Lower leg skin (tissue), 3 donors: ENCODE measurements at regions not wholly inside any gene's neighbourhood (a gene's known extent, or its start where the extent isn't known, plus 50 kb on each side); places are given as distances from the start of the nearest gene placed in this dataset.

Experiments used
- POLR2A ChIP-seq, 2 donors: fragments of 450-650 bp; IDR thresholded peaks; one replicate each; pipeline ENCODE4 v1.6.1; 2016 to 2017; ENCODE audit warnings: antibody characterized with exemption in 2 of 2, mild to moderate bottlenecking in 1 of 2, moderate library complexity in 1 of 2
- TF ChIP-seq, protein P1 (sequence below), 3 donors: fragments of 450-650 bp; IDR thresholded peaks; one replicate each; pipeline ENCODE4 v1.5.1; 2016; ENCODE audit warnings: antibody characterized with exemption in 3 of 3, mild to moderate bottlenecking in 3 of 3, moderate library complexity in 2 of 3

DNA sequence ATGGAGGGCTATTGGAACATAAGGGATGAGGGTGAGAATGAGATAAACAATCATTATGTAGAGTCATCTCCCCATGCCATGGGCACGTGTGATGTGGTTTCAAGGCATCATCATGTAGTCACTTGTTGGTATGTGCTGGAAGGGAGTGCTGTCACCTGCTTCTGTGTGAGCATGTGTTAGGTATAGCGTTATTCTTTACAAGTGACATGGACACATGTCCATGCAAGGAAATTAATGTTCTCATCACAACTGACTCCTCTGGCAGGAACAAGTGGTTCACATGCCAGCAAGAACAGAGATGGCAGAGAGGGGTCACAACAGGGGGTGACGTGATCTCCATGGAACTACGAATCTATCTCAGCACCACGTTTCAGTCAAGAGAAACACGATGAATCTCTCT lies 815.8 kb downstream of the BCL11B start:
- TF ChIP-seq, protein P1, sequence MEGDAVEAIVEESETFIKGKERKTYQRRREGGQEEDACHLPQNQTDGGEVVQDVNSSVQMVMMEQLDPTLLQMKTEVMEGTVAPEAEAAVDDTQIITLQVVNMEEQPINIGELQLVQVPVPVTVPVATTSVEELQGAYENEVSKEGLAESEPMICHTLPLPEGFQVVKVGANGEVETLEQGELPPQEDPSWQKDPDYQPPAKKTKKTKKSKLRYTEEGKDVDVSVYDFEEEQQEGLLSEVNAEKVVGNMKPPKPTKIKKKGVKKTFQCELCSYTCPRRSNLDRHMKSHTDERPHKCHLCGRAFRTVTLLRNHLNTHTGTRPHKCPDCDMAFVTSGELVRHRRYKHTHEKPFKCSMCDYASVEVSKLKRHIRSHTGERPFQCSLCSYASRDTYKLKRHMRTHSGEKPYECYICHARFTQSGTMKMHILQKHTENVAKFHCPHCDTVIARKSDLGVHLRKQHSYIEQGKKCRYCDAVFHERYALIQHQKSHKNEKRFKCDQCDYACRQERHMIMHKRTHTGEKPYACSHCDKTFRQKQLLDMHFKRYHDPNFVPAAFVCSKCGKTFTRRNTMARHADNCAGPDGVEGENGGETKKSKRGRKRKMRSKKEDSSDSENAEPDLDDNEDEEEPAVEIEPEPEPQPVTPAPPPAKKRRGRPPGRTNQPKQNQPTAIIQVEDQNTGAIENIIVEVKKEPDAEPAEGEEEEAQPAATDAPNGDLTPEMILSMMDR (IDR thresholded peaks at IDR 0.05) = no peak
- no peak for TF ChIP-seq POLR2A (IDR thresholded peaks at IDR 0.05)
